GM21825 (cell line): ENCODE measurements at regions not wholly inside any gene's neighbourhood (a gene's known extent, or its start where the extent isn't known, plus 50 kb on each side); places are given as distances from the start of the nearest gene placed in this dataset.

Source experiments
- ATAC-seq: cut with Tn5 transposase; IDR thresholded peaks from one replicate; pipeline ENCODE4 v1.9.1; 2021; ENCODE audit warnings: mild to moderate bottlenecking, moderate library complexity; ENCODE audit not compliant: unreplicated experiment

- no peak for ATAC-seq
Measured at GRCh38 chr13:90770334-90770733, 577.2 kb upstream of the MIR17HG start.

GRCh38 chr13:90773681-90774080 lies 573.8 kb upstream of the MIR17HG start:
- no peak for ATAC-seq

- no peak for ATAC-seq
Measured at GRCh38 chr13:90776051-90776748, 571.3 kb upstream of the MIR17HG start.

GRCh38 chr13:90783273-90783672 lies 564.2 kb upstream of the MIR17HG start:
- ATAC-seq, result no peak

GRCh38 chr13:90787007-90787406 lies 560.5 kb upstream of the MIR17HG start:
- no peak for ATAC-seq

- no peak for ATAC-seq
Measured at GRCh38 chr13:90792335-90792734, 555.2 kb upstream of the MIR17HG start.

GRCh38 chr13:90793261-90793820 lies 554.1 kb upstream of the MIR17HG start:
- ATAC-seq, result no peak

GRCh38 chr13:90796474-90796873 lies 551.0 kb upstream of the MIR17HG start:
- no peak for ATAC-seq

- ATAC-seq, result no peak
Measured at GRCh38 chr13:90797335-90797734, 550.2 kb upstream of the MIR17HG start.

GRCh38 chr13:90798381-90798780 lies 549.1 kb upstream of the MIR17HG start:
- ATAC-seq, result no peak

- no peak for ATAC-seq
Measured at GRCh38 chr13:90800082-90800746, 547.3 kb upstream of the MIR17HG start.

- no peak for ATAC-seq
Measured at GRCh38 chr13:90801621-90802020, 545.9 kb upstream of the MIR17HG start.

- ATAC-seq, result no peak
Measured at GRCh38 chr13:90803210-90803609, 544.3 kb upstream of the MIR17HG start.

GRCh38 chr13:90806016-90806615 lies 541.4 kb upstream of the MIR17HG start:
- ATAC-seq, result no peak

- no peak for ATAC-seq
Measured at GRCh38 chr13:90806892-90807291, 540.6 kb upstream of the MIR17HG start.

- no peak for ATAC-seq
Measured at GRCh38 chr13:90808838-90809237, 538.6 kb upstream of the MIR17HG start.

GRCh38 chr13:90824032-90824431 lies 523.5 kb upstream of the MIR17HG start:
- no peak for ATAC-seq

- no peak for ATAC-seq
Measured at GRCh38 chr13:90826688-90827087, 520.8 kb upstream of the MIR17HG start.

GRCh38 chr13:90830782-90831181 lies 516.7 kb upstream of the MIR17HG start:
- ATAC-seq, result no peak

GRCh38 chr13:90833951-90834350 lies 513.5 kb upstream of the MIR17HG start:
- ATAC-seq, result no peak

- ATAC-seq, result no peak
Measured at GRCh38 chr13:90834700-90835099, 512.8 kb upstream of the MIR17HG start.

- no peak for ATAC-seq
Measured at GRCh38 chr13:90835826-90836225, 511.7 kb upstream of the MIR17HG start.
